ENCODE measurements at regions not wholly inside any gene's neighbourhood (a gene's known extent, or its start where the extent isn't known, plus 50 kb on each side); places are given as distances from the start of the nearest gene placed in this dataset.

- H3K27ac ChIP-seq (ENCODE audit: control insufficient read depth, insufficient read depth): no peak overlapping the region
- in situ Hi-C loops (cut with MboI): no loop called here
- intact Hi-C loops (cut with micrococcal nuclease; ENCODE audit: unreplicated experiment): no loop called here
- FAIRE-seq (no peak), DNase-seq (ENCODE audit: low read depth, low spot score) (no peak), ATAC-seq (no peak)
- H3K9ac ChIP-seq (ENCODE audit: control insufficient read depth, insufficient read depth, low read length): no peak overlapping the region
- CTCF ChIA-PET: interaction anchor here (0.8 kb wide), 1 partner anchor 130 kb away, joined by 3 read pairs; no protein-coding TSS in a partner anchor
- WGBS (ENCODE audit: insufficient coverage, insufficient replicate concordance, low lambda C conversion rate, missing lambda C conversion rate): 23% methylated on average over 7 of the region's 7 CpGs
- H3K9me3 ChIP-seq (replicated peaks; ENCODE audit: control insufficient read depth, insufficient read depth, low read length): no peaks in the 10 kb centered on the region; the same call in 2 of the 3 replicates
- TF ChIP-seq MTA2 (IDR thresholded peaks at IDR 0.05; ENCODE audit: low read depth) (no peak), LARP7 (IDR thresholded peaks at IDR 0.05) (no peak), ZBTB33 (IDR thresholded peaks at IDR 0.05) (no peak), ZNF217 (IDR thresholded peaks at IDR 0.05) (no peak)
- RAD21 ChIA-PET (ENCODE audit: unreplicated experiment): no interaction called here
- no peaks in the 10 kb centered on the region for H3K27me3 ChIP-seq (replicated peaks in 1 of 2; ENCODE audit: control insufficient read depth in 2 of 2, insufficient read depth in 2 of 2, low read length in 1 of 2)
- no peaks in the 10 kb centered on the region for H3K79me2 ChIP-seq (ENCODE audit: control insufficient read depth, insufficient read depth, low read length)
- H3K4me2 ChIP-seq (ENCODE audit: control insufficient read depth, insufficient read depth): no peak overlapping the region
- no peak overlapping the region for H3K4me3 ChIP-seq
- H3K36me3 ChIP-seq (ENCODE audit: control insufficient read depth in 2 of 2, insufficient read depth in 2 of 2, low read length in 1 of 2): no peaks in the 10 kb centered on the region
- no peak overlapping the region for H2AFZ ChIP-seq (ENCODE audit: control insufficient read depth, low read depth, low read length)
- H3K4me1 ChIP-seq (ENCODE audit: control insufficient read depth, insufficient read depth, low read length): no peaks in the 10 kb centered on the region
- POLR2A ChIA-PET: interaction anchor here (0.6 kb wide), 1 partner anchor 10 kb away, joined by 3 read pairs; no protein-coding TSS in a partner anchor
- SMC1A ChIA-PET (ENCODE audit: uncharacterized antibody, unreplicated experiment): interaction anchor here (0.8 kb wide), 1 partner anchor 13 kb away, joined by 3 read pairs; no protein-coding TSS in a partner anchor
- no TSS peak for BruUV-seq (replicated peaks)
- no peaks in the 10 kb centered on the region for H4K20me1 ChIP-seq (ENCODE audit: control insufficient read depth, insufficient read depth)
Observed at GRCh38 chrX:9158611-9159010, 124.7 kb upstream of the FAM9B start.

- intact Hi-C loops (cut with micrococcal nuclease; ENCODE audit: unreplicated experiment): no loop called here
- FAIRE-seq: no peak
- 25% methylated on average over 4 of the region's 4 CpGs for WGBS (ENCODE audit: insufficient coverage, insufficient replicate concordance, low lambda C conversion rate, missing lambda C conversion rate)
Observed at GRCh38 chrX:9160698-9161329, 126.9 kb upstream of the FAM9B start.

More at GRCh38 chrX:9160698-9161329, 126.9 kb upstream of the FAM9B start:
- in situ Hi-C loops (cut with MboI): no loop called here
- DNase-seq (ENCODE audit: low read depth, low spot score) (no peak), ATAC-seq (no peak)
- no peaks in the 10 kb centered on the region for H3K27me3 ChIP-seq (replicated peaks in 1 of 2; ENCODE audit: control insufficient read depth in 2 of 2, insufficient read depth in 2 of 2, low read length in 1 of 2)
- H3K4me3 ChIP-seq: no peak overlapping the region
- no peaks in the 10 kb centered on the region for H3K79me2 ChIP-seq (ENCODE audit: control insufficient read depth, insufficient read depth, low read length)
- ChIA-PET RAD21 (ENCODE audit: unreplicated experiment) (no interaction called here), CTCF (interaction anchor here (0.6 to 1.3 kb wide), 2 partner anchors 15 to 174 kb away, joined by 3 read pairs; no protein-coding TSS in a partner anchor), SMC1A (ENCODE audit: uncharacterized antibody, unreplicated experiment) (no interaction called here), POLR2A (no interaction called here)
- no peaks in the 10 kb centered on the region for H3K36me3 ChIP-seq (ENCODE audit: control insufficient read depth in 2 of 2, insufficient read depth in 2 of 2, low read length in 1 of 2)
- H3K4me2 ChIP-seq (ENCODE audit: control insufficient read depth, insufficient read depth): no peak overlapping the region
- H4K20me1 ChIP-seq (ENCODE audit: control insufficient read depth, insufficient read depth): no peaks in the 10 kb centered on the region
- no peaks in the 10 kb centered on the region for H3K4me1 ChIP-seq (ENCODE audit: control insufficient read depth, insufficient read depth, low read length)
- no peaks in the 10 kb centered on the region; the same call in 2 of the 3 replicates for H3K9me3 ChIP-seq (replicated peaks; ENCODE audit: control insufficient read depth, insufficient read depth, low read length)
- H2AFZ ChIP-seq (ENCODE audit: control insufficient read depth, low read depth, low read length): no peak overlapping the region
- H3K27ac ChIP-seq (ENCODE audit: control insufficient read depth, insufficient read depth): no peak overlapping the region
- no peak overlapping the region for H3K9ac ChIP-seq (ENCODE audit: control insufficient read depth, insufficient read depth, low read length)
- TF ChIP-seq SMC3 (IDR thresholded peaks at IDR 0.05; ENCODE audit: borderline replicate concordance, low read length) (no peak), YBX1 (IDR thresholded peaks at IDR 0.05) (no peak), EZH2 (IDR thresholded peaks at IDR 0.05; ENCODE audit: borderline replicate concordance, control insufficient read depth, low read depth, low read length) (no peak), ESRRA (IDR thresholded peaks at IDR 0.05; ENCODE audit: low read length) (no peak), HCFC1 (IDR thresholded peaks at IDR 0.05; ENCODE audit: low read length) (no peak), USF1 (IDR thresholded peaks at IDR 0.05; ENCODE audit: borderline replicate concordance, extremely low read length, insufficient read depth, low read depth, low read length) (no peak), SMAD1 (IDR thresholded peaks at IDR 0.05; ENCODE audit: low read depth, partially characterized antibody) (no peak), IKZF1 (conservative IDR thresholded peaks at IDR 0.05) (no peak), GATAD2B (conservative IDR thresholded peaks at IDR 0.05; ENCODE audit: low read depth) (no peak)
- no TSS peak for BruUV-seq (replicated peaks)

All from GM12878 (cell line).